ENCODE measurements at regions not wholly inside any gene's neighbourhood (a gene's known extent, or its start where the extent isn't known, plus 50 kb on each side); places are given as distances from the start of the nearest gene placed in this dataset.

DNA sequence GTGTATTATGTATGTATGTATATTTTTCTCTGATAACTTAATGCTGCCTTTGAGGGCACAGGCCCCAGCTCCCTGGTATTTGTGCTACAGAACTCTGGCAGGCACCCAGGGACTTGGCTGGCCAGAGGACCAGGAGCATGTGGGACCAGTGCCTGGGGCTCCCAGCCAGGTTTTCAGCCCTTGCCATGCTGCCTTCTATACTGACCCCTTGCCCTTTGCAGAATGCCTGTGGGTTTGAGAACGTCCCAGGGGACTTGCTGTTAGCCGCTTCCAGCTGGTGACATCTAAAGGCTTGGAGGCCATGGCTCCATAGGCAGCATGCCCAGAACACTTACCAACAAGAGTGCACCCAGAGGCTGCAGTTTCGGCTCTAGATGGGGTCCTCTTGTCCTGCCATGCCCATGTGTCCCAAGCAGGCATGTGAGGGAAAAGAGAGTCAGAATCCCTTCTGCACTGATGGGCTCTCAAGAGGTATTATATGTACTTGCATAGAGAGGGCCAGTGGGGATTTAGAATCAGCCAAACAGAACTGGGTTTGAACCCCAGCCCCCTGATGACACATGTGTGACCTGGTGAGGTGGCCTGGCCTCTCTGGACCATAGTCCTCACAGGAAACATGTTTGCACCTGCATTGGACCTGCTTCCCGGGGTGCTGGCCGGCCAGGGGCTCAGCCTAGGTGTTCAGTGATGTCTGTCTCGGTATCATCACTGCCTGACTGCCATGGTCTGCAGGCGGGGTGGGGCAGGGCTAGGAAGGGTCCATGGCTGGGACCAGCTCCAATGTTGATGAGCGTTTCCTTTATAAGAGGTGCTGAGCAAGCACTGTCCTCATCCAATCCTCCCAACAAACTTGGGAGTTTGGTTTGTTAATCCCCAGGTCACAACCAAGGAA, 119.2 kb upstream of the FHL2 start:
- TF ChIP-seq FOXM1 (IDR thresholded peaks at IDR 0.05; ENCODE audit: low read depth) (no peak), RAD21 (IDR thresholded peaks at IDR 0.05; ENCODE audit: low read length) (peak; percentile 22; the same call in 1 of the 2 replicates), CHD2 (IDR thresholded peaks at IDR 0.05; ENCODE audit: low read length, partially characterized antibody) (peak; percentile 18)
- TF ChIP-seq, protein P1, sequence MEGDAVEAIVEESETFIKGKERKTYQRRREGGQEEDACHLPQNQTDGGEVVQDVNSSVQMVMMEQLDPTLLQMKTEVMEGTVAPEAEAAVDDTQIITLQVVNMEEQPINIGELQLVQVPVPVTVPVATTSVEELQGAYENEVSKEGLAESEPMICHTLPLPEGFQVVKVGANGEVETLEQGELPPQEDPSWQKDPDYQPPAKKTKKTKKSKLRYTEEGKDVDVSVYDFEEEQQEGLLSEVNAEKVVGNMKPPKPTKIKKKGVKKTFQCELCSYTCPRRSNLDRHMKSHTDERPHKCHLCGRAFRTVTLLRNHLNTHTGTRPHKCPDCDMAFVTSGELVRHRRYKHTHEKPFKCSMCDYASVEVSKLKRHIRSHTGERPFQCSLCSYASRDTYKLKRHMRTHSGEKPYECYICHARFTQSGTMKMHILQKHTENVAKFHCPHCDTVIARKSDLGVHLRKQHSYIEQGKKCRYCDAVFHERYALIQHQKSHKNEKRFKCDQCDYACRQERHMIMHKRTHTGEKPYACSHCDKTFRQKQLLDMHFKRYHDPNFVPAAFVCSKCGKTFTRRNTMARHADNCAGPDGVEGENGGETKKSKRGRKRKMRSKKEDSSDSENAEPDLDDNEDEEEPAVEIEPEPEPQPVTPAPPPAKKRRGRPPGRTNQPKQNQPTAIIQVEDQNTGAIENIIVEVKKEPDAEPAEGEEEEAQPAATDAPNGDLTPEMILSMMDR (IDR thresholded peaks at IDR 0.05) = no peak
- TF ChIP-seq, protein P2, sequence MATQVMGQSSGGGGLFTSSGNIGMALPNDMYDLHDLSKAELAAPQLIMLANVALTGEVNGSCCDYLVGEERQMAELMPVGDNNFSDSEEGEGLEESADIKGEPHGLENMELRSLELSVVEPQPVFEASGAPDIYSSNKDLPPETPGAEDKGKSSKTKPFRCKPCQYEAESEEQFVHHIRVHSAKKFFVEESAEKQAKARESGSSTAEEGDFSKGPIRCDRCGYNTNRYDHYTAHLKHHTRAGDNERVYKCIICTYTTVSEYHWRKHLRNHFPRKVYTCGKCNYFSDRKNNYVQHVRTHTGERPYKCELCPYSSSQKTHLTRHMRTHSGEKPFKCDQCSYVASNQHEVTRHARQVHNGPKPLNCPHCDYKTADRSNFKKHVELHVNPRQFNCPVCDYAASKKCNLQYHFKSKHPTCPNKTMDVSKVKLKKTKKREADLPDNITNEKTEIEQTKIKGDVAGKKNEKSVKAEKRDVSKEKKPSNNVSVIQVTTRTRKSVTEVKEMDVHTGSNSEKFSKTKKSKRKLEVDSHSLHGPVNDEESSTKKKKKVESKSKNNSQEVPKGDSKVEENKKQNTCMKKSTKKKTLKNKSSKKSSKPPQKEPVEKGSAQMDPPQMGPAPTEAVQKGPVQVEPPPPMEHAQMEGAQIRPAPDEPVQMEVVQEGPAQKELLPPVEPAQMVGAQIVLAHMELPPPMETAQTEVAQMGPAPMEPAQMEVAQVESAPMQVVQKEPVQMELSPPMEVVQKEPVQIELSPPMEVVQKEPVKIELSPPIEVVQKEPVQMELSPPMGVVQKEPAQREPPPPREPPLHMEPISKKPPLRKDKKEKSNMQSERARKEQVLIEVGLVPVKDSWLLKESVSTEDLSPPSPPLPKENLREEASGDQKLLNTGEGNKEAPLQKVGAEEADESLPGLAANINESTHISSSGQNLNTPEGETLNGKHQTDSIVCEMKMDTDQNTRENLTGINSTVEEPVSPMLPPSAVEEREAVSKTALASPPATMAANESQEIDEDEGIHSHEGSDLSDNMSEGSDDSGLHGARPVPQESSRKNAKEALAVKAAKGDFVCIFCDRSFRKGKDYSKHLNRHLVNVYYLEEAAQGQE (IDR thresholded peaks at IDR 0.05; ENCODE audit: low read depth, low read length) = no peak
- TF ChIP-seq, protein P3, sequence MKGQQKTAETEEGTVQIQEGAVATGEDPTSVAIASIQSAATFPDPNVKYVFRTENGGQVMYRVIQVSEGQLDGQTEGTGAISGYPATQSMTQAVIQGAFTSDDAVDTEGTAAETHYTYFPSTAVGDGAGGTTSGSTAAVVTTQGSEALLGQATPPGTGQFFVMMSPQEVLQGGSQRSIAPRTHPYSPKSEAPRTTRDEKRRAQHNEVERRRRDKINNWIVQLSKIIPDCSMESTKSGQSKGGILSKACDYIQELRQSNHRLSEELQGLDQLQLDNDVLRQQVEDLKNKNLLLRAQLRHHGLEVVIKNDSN (IDR thresholded peaks at IDR 0.05; ENCODE audit: borderline replicate concordance, low read depth) = no peak

All from SK-N-SH (cell line).